ENCODE measurements at regions not wholly inside any gene's neighbourhood (a gene's known extent, or its start where the extent isn't known, plus 50 kb on each side); places are given as distances from the start of the nearest gene placed in this dataset.

GRCh38 chr5:167415779-167416746, 875.4 kb upstream of the WWC1 start:
- Histone ChIP-seq H3F3A (ENCODE audit: insufficient read depth, low read length, poor library complexity, severe bottlenecking) (no peaks in the 10 kb centered on the region), H3K4me3 (ENCODE audit: low read length) (no peak overlapping the region), H3K79me2 (replicated peaks; ENCODE audit: insufficient read depth, low read length) (no peaks in the 10 kb centered on the region), H3K36me3 (ENCODE audit: insufficient read depth, low read length) (no peaks in the 10 kb centered on the region), H4K20me1 (ENCODE audit: insufficient read depth) (no peaks in the 10 kb centered on the region), H3K27ac (ENCODE audit: low read length) (no peak overlapping the region), H3K4me2 (ENCODE audit: low read length) (no peak overlapping the region), H3K9me2 (ENCODE audit: insufficient read depth, low read length) (no peaks in the 10 kb centered on the region), H3K9ac (ENCODE audit: low read length) (no peak overlapping the region), H2AFZ (ENCODE audit: low read depth, low read length) (no peak overlapping the region), H3K27me3 (ENCODE audit: insufficient read depth, low read depth, low read length) (no peaks in the 10 kb centered on the region), H3K9me3 (ENCODE audit: low read length) (no peaks in the 10 kb centered on the region)
- TF ChIP-seq REST (IDR thresholded peaks at IDR 0.05; ENCODE audit: borderline replicate concordance) (no peak), TAF1 (IDR thresholded peaks at IDR 0.05; ENCODE audit: low read depth) (no peak), MXI1 (conservative IDR thresholded peaks at IDR 0.05; ENCODE audit: poor library complexity, severe bottlenecking) (no peak), SMC3 (conservative IDR thresholded peaks at IDR 0.05; ENCODE audit: poor library complexity) (no peak), POLR2AphosphoS5 (IDR thresholded peaks at IDR 0.05) (no peak), EZH2 (IDR thresholded peaks at IDR 0.05; ENCODE audit: borderline replicate concordance, insufficient read depth, low read length, poor library complexity, severe bottlenecking) (no peak), EP300 (conservative IDR thresholded peaks at IDR 0.05; ENCODE audit: poor library complexity, severe bottlenecking) (no peak), RAD21 (conservative IDR thresholded peaks at IDR 0.05) (no peak)
- TF ChIP-seq, protein P1, sequence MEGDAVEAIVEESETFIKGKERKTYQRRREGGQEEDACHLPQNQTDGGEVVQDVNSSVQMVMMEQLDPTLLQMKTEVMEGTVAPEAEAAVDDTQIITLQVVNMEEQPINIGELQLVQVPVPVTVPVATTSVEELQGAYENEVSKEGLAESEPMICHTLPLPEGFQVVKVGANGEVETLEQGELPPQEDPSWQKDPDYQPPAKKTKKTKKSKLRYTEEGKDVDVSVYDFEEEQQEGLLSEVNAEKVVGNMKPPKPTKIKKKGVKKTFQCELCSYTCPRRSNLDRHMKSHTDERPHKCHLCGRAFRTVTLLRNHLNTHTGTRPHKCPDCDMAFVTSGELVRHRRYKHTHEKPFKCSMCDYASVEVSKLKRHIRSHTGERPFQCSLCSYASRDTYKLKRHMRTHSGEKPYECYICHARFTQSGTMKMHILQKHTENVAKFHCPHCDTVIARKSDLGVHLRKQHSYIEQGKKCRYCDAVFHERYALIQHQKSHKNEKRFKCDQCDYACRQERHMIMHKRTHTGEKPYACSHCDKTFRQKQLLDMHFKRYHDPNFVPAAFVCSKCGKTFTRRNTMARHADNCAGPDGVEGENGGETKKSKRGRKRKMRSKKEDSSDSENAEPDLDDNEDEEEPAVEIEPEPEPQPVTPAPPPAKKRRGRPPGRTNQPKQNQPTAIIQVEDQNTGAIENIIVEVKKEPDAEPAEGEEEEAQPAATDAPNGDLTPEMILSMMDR (IDR thresholded peaks at IDR 0.05; ENCODE audit: poor library complexity, severe bottlenecking) = no peak

DNA sequence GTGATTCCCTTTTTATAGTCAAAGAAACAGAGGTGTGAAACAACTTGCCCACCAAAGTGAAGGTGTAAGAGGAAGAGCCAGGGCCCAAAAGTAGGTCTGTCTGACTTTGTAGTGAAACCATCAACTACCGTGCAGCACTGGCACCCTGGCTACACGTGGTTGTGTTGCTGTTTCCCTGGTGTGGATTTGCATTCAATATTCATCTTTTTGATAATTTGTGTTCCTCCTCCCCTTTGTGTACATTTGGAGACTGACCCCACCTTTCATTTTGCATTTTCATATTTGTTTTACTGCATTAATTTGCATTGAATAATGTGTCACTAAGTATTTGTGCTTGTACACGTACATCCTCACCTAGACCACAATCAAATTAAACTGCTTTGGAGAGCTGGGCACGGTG, 873.8 kb upstream of the WWC1 start:
- Histone ChIP-seq H3K27me3 (ENCODE audit: insufficient read depth, low read depth, low read length) (no peaks in the 10 kb centered on the region), H3K4me2 (ENCODE audit: low read length) (no peak overlapping the region), H3K9me2 (ENCODE audit: insufficient read depth, low read length) (no peaks in the 10 kb centered on the region), H3K79me2 (replicated peaks; ENCODE audit: insufficient read depth, low read length) (no peaks in the 10 kb centered on the region), H3F3A (ENCODE audit: insufficient read depth, low read length, poor library complexity, severe bottlenecking) (no peaks in the 10 kb centered on the region), H3K9me3 (ENCODE audit: low read length) (no peaks in the 10 kb centered on the region), H3K4me3 (ENCODE audit: low read length) (no peak overlapping the region), H3K27ac (ENCODE audit: low read length) (no peak overlapping the region), H3K36me3 (ENCODE audit: insufficient read depth, low read length) (no peaks in the 10 kb centered on the region), H2AFZ (ENCODE audit: low read depth, low read length) (no peak overlapping the region), H3K9ac (ENCODE audit: low read length) (no peak overlapping the region), H4K20me1 (ENCODE audit: insufficient read depth) (no peaks in the 10 kb centered on the region)
- no peak for TF ChIP-seq EZH2 (IDR thresholded peaks at IDR 0.05; ENCODE audit: borderline replicate concordance, insufficient read depth, low read length, poor library complexity, severe bottlenecking)
